ENCODE measurements at regions not wholly inside any gene's neighbourhood (a gene's known extent, or its start where the extent isn't known, plus 50 kb on each side); places are given as distances from the start of the nearest gene placed in this dataset.

GRCh38 chr14:89720076-89720687, 234.3 kb downstream of the EFCAB11 start:
- Mint-ChIP-seq H3K4me3 (ENCODE audit: unreplicated experiment) (no peak overlapping the region), H3K36me3 (ENCODE audit: insufficient read depth, unreplicated experiment) (no peaks in the 10 kb centered on the region), H3K9me3 (ENCODE audit: unreplicated experiment) (no peaks in the 10 kb centered on the region), H3K27me3 (ENCODE audit: insufficient read depth, unreplicated experiment) (no peaks in the 10 kb centered on the region), H3K4me1 (ENCODE audit: insufficient read depth, unreplicated experiment) (no peaks in the 10 kb centered on the region), H3K27ac (ENCODE audit: low read depth, unreplicated experiment) (no peak overlapping the region)
- ChIA-PET POLR2A (no interaction called here), CTCF (interaction anchor here (0.7 kb wide), 1 partner anchor 13 kb away, joined by 3 read pairs; no protein-coding TSS in a partner anchor)
- BruUV-seq (replicated peaks) = no TSS peak
- no peak for TF ChIP-seq CTCF (IDR thresholded peaks at IDR 0.05; ENCODE audit: unreplicated experiment)
- DNase-seq (ENCODE audit: unreplicated experiment) = no peak
- intact Hi-C loops (cut with micrococcal nuclease) = no loop called here

- no peak overlapping the region for H3K27ac Mint-ChIP-seq (ENCODE audit: low read depth, unreplicated experiment)
- no peaks in the 10 kb centered on the region for H3K36me3 Mint-ChIP-seq (ENCODE audit: insufficient read depth, unreplicated experiment)
- intact Hi-C loops (cut with micrococcal nuclease) = no loop called here
- POLR2A ChIA-PET = no interaction called here
- no peak overlapping the region for H3K4me3 Mint-ChIP-seq (ENCODE audit: unreplicated experiment)
- CTCF ChIA-PET = interaction anchor here (0.7 kb wide), 1 partner anchor 14 kb away, joined by 3 read pairs; no protein-coding TSS in a partner anchor
- no TSS peak for BruUV-seq (replicated peaks)
- no peak for TF ChIP-seq CTCF (IDR thresholded peaks at IDR 0.05; ENCODE audit: unreplicated experiment)
- no peak for DNase-seq (ENCODE audit: unreplicated experiment)
- no peaks in the 10 kb centered on the region for H3K27me3 Mint-ChIP-seq (ENCODE audit: insufficient read depth, unreplicated experiment)
- H3K4me1 Mint-ChIP-seq (ENCODE audit: insufficient read depth, unreplicated experiment) = no peaks in the 10 kb centered on the region
- H3K9me3 Mint-ChIP-seq (ENCODE audit: unreplicated experiment) = no peaks in the 10 kb centered on the region
These were observed 235.0 kb downstream of the EFCAB11 start for GRCh38 chr14:89719366-89720075.

- POLR2A ChIA-PET = no interaction called here
- no peaks in the 10 kb centered on the region for H3K36me3 Mint-ChIP-seq (ENCODE audit: insufficient read depth, unreplicated experiment)
- no TSS peak for BruUV-seq (replicated peaks)
- intact Hi-C loops (cut with micrococcal nuclease) = no loop called here
- no peak overlapping the region for H3K27ac Mint-ChIP-seq (ENCODE audit: low read depth, unreplicated experiment)
- no peaks in the 10 kb centered on the region for H3K27me3 Mint-ChIP-seq (ENCODE audit: insufficient read depth, unreplicated experiment)
- H3K9me3 Mint-ChIP-seq (ENCODE audit: unreplicated experiment) = peaks cover 7% of the 10 kb centered on the region
- no peak overlapping the region for H3K4me3 Mint-ChIP-seq (ENCODE audit: unreplicated experiment)
- TF ChIP-seq CTCF (IDR thresholded peaks at IDR 0.05; ENCODE audit: unreplicated experiment) = no peak
- CTCF ChIA-PET = interaction anchor here (0.5 to 0.9 kb wide), 2 partner anchors 13 to 15 kb away, joined by 3 to 4 read pairs; no protein-coding TSS in a partner anchor
- H3K4me1 Mint-ChIP-seq (ENCODE audit: insufficient read depth, unreplicated experiment) = no peaks in the 10 kb centered on the region
- DNase-seq (ENCODE audit: unreplicated experiment) = no peak
These were observed 245.4 kb downstream of the EFCAB11 start for GRCh38 chr14:89708982-89709625.

- TF ChIP-seq CTCF (IDR thresholded peaks at IDR 0.05; ENCODE audit: unreplicated experiment) = no peak
- Mint-ChIP-seq H3K4me3 (ENCODE audit: unreplicated experiment) (no peak overlapping the region), H3K36me3 (ENCODE audit: insufficient read depth, unreplicated experiment) (no peaks in the 10 kb centered on the region), H3K27ac (ENCODE audit: low read depth, unreplicated experiment) (no peak overlapping the region), H3K27me3 (ENCODE audit: insufficient read depth, unreplicated experiment) (no peaks in the 10 kb centered on the region), H3K9me3 (ENCODE audit: unreplicated experiment) (peaks cover 7% of the 10 kb centered on the region), H3K4me1 (ENCODE audit: insufficient read depth, unreplicated experiment) (peaks cover 1% of the 10 kb centered on the region)
- no peak for DNase-seq (ENCODE audit: unreplicated experiment)
- CTCF ChIA-PET = interaction anchor here (0.6 to 0.9 kb wide), 2 partner anchors 10 to 518 kb away, joined by 3 read pairs; no protein-coding TSS in a partner anchor
- no TSS peak for BruUV-seq (replicated peaks)
- intact Hi-C loops (cut with micrococcal nuclease) = no loop called here
- POLR2A ChIA-PET = no interaction called here
These were observed 247.4 kb downstream of the EFCAB11 start for GRCh38 chr14:89707086-89707485.
